ENCODE measurements at regions not wholly inside any gene's neighbourhood (a gene's known extent, or its start where the extent isn't known, plus 50 kb on each side); places are given as distances from the start of the nearest gene placed in this dataset.
"Not testable (repeated sequence)": the region's sequence is repeated elsewhere in the genome, so short reads cannot be mapped to it uniquely, and the experiment has no call there.

DNA sequence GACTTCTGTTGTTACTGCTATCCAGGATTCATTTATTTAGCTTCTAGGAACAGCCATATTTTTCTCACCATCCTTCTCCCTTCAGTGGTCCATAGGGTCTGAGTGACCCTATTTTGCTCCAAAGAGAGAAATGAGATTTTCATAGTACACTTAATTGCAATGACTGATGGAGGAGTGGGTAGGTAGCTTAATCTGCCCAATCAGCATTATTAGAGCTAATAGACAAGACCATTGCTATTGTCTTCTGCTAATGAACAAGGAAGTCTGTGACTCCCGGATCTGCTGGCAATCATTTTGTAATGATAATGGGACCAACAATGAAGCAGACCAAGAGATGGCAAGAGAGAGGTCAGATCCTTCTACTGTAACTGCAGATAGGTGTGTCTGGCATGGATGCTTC is 271.4 kb upstream of the SLC7A11 start:
- DNase-seq (ENCODE audit: low spot score) (no peak), FAIRE-seq (no peak)

DNA sequence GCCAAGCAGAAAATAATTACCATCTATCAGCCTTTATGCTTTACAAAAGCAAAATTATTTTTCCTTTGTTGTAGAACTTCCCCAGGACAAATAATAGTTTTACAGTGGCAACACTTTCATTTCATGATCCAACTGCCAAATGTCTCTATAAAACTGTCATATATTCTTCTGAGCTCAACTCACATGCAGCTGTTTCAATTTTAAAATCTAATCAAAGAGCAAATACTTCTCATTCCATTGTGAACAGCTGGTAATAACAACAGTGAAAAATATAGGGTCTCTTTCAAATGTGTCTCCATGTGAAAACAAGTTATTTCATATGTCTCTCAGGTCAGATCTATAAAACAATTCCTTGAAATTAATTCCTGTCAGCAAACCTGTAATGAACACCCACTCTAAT is 270.6 kb upstream of the SLC7A11 start:
- DNase-seq (ENCODE audit: low spot score) (no peak), FAIRE-seq (no peak)

DNA sequence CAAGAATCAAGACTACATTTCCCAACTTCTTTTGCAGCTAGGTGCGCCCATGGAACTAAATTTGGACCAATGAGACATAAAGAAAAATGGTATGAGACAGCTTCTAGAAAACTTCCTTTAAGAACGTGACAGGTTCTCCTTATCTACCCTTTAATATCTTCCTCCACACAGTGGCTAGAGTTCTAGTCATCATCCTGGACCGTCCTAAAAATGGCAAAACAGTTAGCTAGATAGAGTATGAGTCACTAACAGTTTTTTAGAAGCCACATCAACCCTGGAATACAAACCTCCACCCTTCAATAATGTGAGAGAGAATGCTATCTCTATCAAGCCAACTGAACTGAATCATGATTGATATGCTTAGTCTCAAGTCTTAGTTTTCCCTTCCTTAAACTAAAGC is 267.9 kb upstream of the SLC7A11 start:
- no peak for DNase-seq (ENCODE audit: low spot score)
- FAIRE-seq: no peak

DNA sequence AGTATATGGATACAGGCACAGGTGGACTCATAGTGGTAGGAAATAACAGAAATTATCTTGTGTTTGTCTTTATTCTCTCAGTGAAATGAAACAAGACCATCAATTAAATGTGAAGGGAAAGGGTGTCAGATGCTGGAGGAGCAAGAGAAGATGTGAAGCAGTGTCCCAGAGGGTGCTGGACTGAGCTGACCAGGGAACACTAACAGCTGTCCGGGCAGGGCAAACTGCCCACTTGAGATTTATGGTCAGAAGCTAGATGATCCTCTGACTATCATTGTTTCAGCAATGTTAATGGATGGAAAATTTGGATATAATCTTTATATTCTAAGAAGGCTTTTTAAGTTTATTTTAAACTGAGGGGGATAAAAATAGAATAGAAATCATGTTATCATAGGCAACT is 267.2 kb upstream of the SLC7A11 start:
- DNase-seq (ENCODE audit: low spot score) (no peak), FAIRE-seq (no peak)

DNA sequence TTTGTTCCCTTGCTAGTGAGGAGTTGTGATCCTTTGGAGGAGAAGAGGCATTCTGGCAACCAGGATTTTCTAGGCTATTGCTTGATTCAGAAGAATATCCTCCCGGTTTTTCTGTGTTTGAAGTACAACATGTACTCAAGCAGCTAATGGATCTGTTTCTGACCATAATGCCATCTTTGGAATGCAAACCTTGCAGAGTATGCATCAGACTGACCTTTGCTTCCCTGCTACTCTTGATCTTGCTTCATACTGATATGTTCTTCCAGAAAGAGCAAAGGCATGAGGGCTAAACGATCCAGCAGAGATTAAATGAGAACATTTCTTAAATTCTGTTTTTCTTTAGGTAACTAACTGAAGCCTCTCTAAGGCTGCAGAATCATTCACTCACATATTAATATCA is 265.4 kb upstream of the SLC7A11 start:
- no peak for FAIRE-seq
- DNase-seq (ENCODE audit: low spot score): no peak

DNA sequence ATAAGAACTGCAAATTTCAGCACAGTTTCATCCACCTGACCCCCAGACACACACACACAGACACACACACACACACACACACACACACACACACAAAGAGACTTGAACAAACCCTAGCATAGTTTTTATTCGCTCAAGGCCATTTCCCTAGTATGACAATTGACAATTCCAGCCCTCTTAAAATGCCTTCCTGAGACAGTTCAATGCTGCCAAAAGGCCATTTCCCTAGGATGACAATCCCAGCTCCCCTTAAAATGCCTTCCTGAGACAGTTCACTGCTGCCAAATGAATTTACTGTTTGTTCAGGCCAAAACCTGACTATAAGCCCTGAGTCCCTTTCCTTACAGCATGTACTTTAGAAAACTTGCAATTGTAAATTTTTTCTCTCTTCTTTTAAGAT is 259.5 kb upstream of the SLC7A11 start:
- no peak for DNase-seq (ENCODE audit: low spot score)
- no peak for FAIRE-seq

DNA sequence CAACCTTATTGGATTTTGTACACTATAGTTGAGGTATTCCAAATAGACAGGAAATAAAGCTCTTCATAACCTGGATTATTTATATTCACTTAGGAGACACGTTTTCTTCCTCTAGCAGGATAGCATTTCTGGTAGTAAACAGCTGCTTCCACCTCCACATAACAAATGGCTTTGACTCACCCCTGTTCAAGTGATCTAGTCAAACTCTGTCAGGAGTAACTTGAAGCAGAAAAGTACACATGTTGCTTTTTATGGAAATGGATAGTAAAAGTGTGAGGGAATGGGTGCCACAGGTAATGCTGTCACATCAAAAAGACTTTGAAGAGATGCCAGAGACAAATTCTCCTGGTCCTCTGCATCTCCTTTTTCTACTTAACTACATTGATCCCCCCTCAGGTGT is 258.7 kb upstream of the SLC7A11 start:
- no peak for FAIRE-seq

DNA sequence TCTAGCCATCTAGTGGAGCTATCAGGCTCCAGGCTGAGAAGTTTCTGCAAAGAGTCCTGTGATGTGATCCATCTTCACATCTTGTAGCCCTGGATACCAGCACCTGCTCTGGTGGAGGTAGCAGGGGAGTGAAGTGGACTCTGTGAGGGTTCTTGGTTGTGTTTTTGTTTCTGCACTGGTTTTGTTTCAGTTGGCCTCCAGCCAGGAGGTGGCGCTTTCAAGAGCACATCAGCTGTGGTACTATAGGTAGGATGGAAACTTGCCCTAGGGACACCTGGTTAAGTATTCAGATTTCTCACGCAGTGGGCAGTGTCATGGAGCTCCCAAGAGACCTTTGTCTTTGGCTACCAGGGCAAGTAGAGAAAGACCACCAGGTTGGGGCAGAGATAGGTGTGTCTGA is 257.5 kb upstream of the SLC7A11 start:
- FAIRE-seq: no peak

More for the DNA sequence above, 258.7 kb upstream of the SLC7A11 start:
- no peak for DNase-seq (ENCODE audit: low spot score)

DNA sequence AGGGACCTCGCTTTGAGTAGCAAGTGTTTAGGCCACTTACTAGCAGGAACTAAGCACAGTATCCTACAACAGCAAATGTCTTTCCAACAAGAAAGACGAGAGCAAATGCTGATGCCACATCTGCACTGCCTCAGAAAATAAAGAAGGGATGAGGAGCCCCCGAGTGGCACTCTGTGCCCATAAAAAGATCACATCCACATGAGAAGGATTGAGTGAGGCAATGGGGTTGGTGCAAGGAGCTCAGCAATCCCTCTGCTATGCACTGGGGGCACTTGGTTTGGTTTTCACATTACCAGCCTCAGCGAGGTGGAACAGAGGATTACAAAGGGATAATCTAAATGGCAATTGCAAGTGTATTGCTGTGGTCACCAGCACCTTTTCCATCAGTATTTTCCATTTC is 252.8 kb upstream of the SLC7A11 start:
- FAIRE-seq (no peak), DNase-seq (ENCODE audit: low spot score) (peak; percentile 6)

More for the DNA sequence above, 257.5 kb upstream of the SLC7A11 start:
- no peak for DNase-seq (ENCODE audit: low spot score)

DNA sequence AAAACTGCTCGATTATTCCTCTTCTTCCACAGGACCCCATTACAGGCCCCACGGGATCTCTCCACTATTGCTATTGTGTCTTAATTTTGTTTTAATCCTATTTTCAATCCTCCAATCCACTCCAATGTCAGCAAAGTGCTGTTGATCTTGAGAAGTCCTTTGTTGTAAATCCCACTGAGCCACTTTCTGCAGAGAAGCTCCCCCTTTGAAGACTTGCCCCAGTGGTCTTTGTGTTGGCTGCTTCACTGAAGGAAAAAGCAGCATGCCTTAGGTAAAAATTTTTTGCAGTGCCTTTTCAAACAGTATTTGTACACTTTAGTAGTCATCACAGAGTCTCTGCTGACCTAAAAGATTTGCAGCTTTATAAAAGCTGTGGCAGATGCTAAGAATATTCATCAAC is 252.0 kb upstream of the SLC7A11 start:
- FAIRE-seq (no peak), DNase-seq (ENCODE audit: low spot score) (no peak)

DNA sequence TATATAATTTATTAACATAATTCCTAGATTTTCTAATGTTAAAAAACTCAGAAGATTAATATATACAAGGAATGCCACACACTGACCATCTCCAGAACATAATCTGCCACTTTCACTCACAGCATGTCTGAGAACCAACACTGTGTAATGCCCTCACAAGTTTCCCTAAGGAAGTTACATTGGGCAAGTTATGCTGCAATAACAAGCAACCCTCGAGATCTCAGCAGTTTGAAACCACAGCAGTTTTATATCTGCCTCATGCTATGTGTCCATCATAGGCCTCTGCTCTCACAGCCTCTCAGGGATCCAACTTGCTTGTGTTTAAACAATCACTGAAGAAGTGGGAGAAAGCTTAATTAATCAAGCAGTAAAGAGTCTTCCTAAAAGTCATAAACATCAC is 250.0 kb upstream of the SLC7A11 start:
- DNase-seq (ENCODE audit: low spot score): no peak
- no peak for FAIRE-seq

DNA sequence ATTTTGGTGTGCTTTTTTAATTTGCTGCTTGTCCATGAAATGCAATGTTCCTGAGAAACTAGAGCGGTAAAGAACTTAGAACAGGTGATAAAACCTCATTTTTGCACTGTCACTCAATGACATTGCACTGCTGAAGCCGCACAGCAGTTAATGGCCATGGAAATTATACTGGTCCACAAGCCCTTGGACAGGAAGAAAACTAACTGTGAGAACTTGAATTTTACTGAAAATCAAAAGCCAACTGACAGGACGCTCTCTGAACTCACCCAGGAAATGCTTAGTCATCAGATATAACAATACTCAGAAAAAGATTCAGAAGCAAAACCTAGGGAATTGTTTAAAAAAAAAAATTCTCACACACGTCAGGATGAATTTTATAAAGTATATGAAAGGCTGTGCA is 246.4 kb upstream of the SLC7A11 start:
- FAIRE-seq (no peak), DNase-seq (ENCODE audit: low spot score) (no peak)

DNA sequence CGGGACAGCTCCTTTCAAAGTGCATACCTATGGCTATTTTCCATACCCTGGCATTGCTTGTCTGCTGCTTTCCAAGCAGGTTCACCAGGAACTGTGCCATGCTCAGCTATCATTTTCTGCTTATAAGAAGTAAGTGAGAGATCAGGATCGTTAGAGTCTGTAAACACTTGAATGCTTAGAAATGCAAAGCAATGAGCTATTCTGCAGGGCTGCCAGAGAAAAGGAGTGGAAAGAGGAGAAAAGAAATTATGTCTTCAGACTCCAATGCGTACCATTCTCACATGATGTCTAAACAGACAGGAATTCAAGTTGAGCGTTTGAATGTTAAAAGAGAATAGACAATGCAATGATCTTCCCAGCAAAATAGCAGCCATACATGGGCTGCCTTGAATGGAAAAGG is 245.5 kb upstream of the SLC7A11 start:
- FAIRE-seq: no peak
- DNase-seq (ENCODE audit: low spot score): no peak

DNA sequence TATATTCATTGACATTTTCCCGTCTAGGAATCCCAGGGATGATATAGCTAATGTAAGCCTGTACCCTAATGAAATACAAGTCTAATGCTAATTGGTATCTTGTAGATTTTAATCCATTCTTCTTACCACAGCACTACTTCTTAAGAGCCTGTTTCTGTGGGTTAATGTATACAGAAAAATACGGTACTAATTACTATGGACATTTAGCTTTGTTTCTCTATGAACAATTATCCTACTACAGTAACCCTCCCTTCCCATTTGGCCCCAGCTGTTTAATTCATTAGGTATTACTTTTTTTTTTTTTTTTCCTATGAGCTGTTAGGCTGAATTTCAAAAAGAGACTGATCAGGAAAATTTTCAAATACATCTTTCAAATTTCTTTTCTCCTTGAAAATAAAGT is 245.1 kb upstream of the SLC7A11 start:
- DNase-seq (ENCODE audit: low spot score) (no peak), FAIRE-seq (no peak)

DNA sequence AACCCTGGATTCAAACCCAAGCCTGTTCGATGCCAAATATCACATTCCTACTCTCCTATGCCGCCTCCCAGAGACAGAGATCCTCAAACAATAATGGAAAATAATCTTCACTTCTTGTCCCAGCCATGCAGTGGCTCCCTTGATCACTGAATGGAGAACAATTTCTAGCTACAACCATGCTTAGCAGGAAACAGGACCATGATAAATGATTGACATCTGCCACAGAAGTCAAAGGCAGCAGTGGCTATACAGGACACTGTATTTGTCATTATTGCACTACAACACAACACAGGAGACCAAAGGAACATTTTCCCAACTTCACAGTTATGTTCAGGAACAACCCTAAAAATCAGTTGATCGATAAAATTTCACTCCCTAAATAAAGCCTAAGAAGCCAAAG is 243.3 kb upstream of the SLC7A11 start:
- DNase-seq (ENCODE audit: low spot score): no peak
- no peak for FAIRE-seq

DNA sequence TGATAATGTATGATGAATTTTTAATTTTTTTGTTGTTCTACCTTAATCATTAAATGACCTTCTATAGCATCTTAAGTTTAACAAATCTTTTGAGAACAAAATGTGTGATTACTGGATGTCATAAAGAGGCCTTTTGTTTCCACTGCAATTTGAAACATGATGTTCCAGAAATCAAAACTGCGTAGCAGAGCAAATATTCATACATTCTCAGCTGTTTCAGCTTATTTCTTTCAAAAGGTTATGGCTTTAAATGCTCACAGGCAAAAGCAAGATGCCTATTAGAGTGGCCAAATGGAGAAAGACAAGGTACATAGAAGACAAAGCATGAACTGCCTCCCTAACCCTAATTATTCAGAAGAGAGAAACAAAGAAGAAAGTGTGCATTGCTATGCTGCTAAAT is 233.0 kb upstream of the SLC7A11 start:
- FAIRE-seq (no peak), DNase-seq (ENCODE audit: low spot score) (no peak)

DNA sequence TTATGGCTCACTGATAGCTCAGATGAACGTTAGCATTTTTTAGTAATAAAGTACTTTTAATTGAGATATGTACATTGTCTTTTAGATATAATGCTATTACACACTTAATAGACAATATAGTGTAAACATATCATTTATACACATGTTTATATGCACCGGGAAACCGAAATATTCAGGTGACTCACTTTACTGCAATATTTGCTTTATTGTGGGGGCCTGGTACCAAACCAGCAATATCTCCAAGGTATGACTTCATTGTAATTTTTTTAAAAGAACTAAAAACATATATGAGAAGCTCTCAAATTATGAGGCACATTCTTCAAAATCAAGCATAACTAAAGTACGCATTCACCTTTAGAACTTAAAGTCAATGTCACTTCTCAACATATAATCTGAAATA is 231.2 kb upstream of the SLC7A11 start:
- FAIRE-seq (no peak), DNase-seq (ENCODE audit: low spot score) (no peak)

DNA sequence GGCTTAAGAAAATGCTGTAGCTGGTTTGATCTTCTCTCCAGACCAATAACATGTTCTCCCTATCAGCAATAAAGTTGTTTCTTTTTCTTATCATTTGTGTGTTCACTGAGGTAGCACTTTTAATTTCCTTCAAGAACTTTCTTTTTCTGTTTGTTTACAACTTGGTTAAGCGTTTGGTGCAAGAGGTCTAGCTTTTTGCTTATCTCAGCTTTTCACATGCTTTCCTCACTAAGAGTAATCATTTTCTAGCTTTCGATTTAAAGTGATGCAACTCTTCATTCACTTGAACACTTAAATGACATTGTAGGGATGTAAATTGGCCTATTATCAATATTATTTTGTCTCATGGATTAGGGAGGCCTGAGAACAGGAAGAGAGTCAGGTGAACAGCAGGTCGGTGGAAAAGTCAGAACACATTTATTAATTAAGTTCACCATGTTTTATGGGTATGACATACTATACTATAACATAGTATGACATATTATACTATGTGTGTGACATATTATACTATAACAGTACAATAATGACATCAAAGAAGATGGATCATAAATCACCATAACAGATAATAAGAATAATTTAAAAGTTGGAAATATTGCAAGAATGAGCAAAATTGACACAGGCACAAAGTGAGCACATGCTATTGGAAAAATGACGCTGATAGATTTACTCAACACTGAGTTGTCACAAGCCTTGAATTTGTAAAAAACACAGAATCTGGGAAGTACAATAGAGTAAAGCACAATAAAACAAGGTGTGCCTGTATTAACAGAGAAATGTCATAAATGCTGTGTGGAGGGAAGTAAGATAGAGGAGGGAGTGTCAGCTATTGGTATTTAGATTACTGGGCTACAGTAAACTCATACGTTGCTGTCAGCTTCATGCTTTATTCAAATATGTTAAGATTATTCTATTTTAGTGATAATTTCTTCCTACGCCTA is 218.6 kb upstream of the SLC7A11 start:
- FAIRE-seq (no peak), DNase-seq (ENCODE audit: low spot score) (no peak)

DNA sequence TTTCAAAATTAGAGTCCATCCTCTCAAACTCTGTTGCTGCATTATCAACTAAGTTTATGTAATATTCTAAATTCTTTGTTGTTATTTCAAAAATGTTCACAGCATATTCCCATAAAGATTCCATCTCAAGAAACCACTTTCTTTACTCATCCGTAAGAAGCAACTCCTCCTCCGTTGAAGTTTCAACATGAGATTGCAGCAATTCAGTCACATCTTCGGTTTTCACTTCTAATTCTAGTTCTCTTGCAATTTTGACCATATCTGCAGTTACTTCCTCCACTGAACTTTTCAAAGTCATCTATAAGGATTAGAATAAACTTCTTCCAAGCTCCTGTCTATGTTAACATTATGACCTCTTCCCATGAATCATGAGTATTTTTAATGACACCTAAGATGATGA is 216.6 kb upstream of the SLC7A11 start:
- no peak for FAIRE-seq

DNA sequence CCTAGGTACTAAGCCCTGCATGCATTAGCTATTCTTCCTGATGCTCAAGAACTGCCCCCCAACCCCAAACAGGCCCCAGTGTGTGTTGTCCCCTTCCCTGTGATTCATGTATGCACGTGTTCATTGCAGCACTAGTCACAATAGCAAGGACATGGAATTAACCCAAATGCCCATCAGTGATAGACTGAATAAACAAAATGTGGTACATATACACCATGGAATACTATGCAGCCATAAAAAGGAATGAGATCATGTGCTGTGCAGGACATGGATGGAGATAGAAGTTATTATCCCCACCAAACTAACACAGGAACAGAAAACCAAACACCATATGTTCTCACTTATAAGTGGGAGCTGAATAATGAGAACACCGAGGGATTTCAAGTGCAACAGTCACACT is 214.2 kb upstream of the SLC7A11 start:
- DNase-seq (ENCODE audit: low spot score); FAIRE-seq: not testable (repeated sequence)

More for the DNA sequence above, 216.6 kb upstream of the SLC7A11 start:
- DNase-seq (ENCODE audit: low spot score): no peak

DNA sequence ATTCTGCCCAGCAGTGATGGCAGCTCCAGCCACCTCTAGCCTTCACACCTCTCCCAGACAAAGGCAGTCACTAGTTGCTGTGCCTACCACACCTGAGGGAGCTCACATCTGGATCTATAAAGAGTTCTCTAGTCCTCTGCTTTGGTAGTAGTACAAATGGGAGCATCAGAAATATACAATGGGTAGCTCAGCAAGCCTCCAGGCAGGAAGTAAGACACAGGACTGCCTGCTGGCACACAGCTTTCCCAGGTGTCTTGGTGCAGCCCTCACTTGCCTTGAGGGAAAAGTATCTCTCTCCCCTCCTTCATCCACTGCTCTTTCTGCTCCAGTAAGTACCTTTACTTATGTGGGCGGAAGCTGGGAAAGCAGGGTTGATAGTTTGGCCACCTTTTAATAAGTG is 212.9 kb upstream of the SLC7A11 start:
- FAIRE-seq: no peak
- no peak for DNase-seq (ENCODE audit: low spot score)

DNA sequence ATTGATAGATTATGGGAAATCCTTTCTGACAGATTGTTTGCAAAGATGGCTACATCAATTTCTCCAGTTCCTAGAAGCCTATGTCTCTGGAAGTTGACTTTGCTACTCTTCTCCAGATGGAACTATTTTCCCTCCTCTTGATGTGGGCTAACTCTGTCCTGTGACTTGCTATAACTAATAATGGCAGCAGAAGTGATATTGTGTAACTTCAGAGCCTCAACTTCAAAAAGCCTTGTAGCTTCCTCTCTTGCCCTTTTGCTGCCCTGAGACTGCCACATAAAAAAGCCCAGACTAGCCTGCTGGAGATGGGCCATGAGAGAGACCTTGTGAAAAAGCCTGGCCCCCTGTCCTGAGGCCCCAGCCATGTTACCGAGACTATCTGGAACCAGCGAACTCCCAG is 210.7 kb upstream of the SLC7A11 start:
- DNase-seq (ENCODE audit: low spot score) (no peak), FAIRE-seq (no peak)

DNA sequence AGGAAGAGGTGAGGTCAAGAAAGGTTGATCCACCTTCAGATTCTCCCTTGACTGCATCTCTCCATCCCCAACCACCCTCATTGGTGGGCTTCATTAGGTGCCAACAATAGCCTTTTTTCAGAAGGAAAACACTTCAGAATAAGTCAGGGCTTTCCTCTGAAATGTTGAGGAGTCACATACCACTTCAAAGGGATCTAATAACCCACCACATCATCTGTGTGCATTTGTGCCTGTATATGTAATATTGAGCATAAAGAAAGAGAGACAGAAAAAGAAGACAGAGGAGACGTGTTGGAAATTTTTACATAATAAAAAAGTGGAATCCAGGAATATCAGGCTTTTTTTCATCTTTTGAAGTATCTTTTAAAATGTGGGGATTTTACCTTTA is 209.1 kb upstream of the SLC7A11 start:
- FAIRE-seq (no peak), DNase-seq (ENCODE audit: low spot score) (no peak)

All from urothelium cell line (cell line).